CD4-positive, CD25-positive, alpha-beta regulatory T cell (primary cell): ENCODE measurements at regions not wholly inside any gene's neighbourhood (a gene's known extent, or its start where the extent isn't known, plus 50 kb on each side); places are given as distances from the start of the nearest gene placed in this dataset.
"Not testable (repeated sequence)": the region's sequence is repeated elsewhere in the genome, so short reads cannot be mapped to it uniquely, and the experiment has no call there.

Experiments used
- ATAC-seq, 2 donors: fragments of 150-1000 bp; cut with Tn5 transposase; one replicate each; pipeline ENCODE4 v1.10.0; 2021; ENCODE audit warnings: low read depth in 2 of 2, moderate number of reproducible peaks in 2 of 2, moderate library complexity in 1 of 2
- DNase-seq, 3 donors: peaks; one replicate each; pipeline versions ENCODE4 v3.0.0 to v3.0.0-alpha.2; 2012 to 2022; ENCODE audit warnings: mixed read lengths in 1 of 3
- H3K27ac ChIP-seq: one replicate; pipeline ENCODE4 v1.7.0; 2013; ENCODE audit warnings: mild to moderate bottlenecking, low read length; ENCODE audit not compliant: insufficient read depth, poor library complexity, severe bottlenecking
- H3K27me3 ChIP-seq: one replicate; pipeline ENCODE4 v1.7.0; 2013; ENCODE audit warnings: low read length; ENCODE audit not compliant: control insufficient read depth, insufficient read depth
- H3K36me3 ChIP-seq: one replicate; pipeline ENCODE4 v1.7.0; 2013; ENCODE audit warnings: mild to moderate bottlenecking, low read length, moderate library complexity; ENCODE audit not compliant: control insufficient read depth, insufficient read depth
- H3K4me1 ChIP-seq: 2 replicates; pipeline ENCODE4 v1.7.0; 2013; ENCODE audit warnings: mild to moderate bottlenecking, low read length; ENCODE audit not compliant: insufficient read depth, control insufficient read depth, poor library complexity, severe bottlenecking
- H3K4me3 ChIP-seq: one replicate; pipeline ENCODE4 v1.7.0; 2013; ENCODE audit warnings: low read depth, mild to moderate bottlenecking, low read length, moderate library complexity
- H3K9me3 ChIP-seq, 2 experiments: 1 replicate in 1 of 2; 2 replicates in 1 of 2; pipeline ENCODE4 v1.7.0; 2013; ENCODE audit warnings: low read length in 2 of 2, mild to moderate bottlenecking in 1 of 2, moderate library complexity in 1 of 2; ENCODE audit not compliant: control insufficient read depth in 2 of 2
- H3K27ac Mint-ChIP-seq, 3 donors: one replicate each; pipeline ENCODE4 v1.8.0; 2020 to 2022; ENCODE audit warnings: mild to moderate bottlenecking in 3 of 3, mixed read lengths in 3 of 3, moderate library complexity in 2 of 3
- H3K27me3 Mint-ChIP-seq: one replicate; pipeline ENCODE4 v1.8.0; 2022; ENCODE audit warnings: mild to moderate bottlenecking, mixed read lengths
- H3K36me3 Mint-ChIP-seq: one replicate; pipeline ENCODE4 v1.8.0; 2020; ENCODE audit warnings: mixed read lengths
- H3K4me1 Mint-ChIP-seq, 4 donors: one replicate each; pipeline ENCODE4 v1.8.0; 2020 to 2022; ENCODE audit warnings: mixed read lengths in 4 of 4, mild to moderate bottlenecking in 1 of 4
- H3K4me3 Mint-ChIP-seq, 4 donors: one replicate each; pipeline ENCODE4 v1.8.0; 2020 to 2022; ENCODE audit warnings: mild to moderate bottlenecking in 4 of 4, mixed read lengths in 4 of 4, moderate library complexity in 3 of 4
- H3K9me3 Mint-ChIP-seq, 7 donors: one replicate each; pipeline ENCODE4 v1.8.0; 2020 to 2022; ENCODE audit warnings: mixed read lengths in 7 of 7, mild to moderate bottlenecking in 3 of 7, moderate library complexity in 2 of 7

- Histone ChIP-seq H3K27me3 (no peaks in the 10 kb centered on the region), H3K4me3 (no peak overlapping the region), H3K36me3 (no peaks in the 10 kb centered on the region), H3K4me1 (no peaks in the 10 kb centered on the region), H3K27ac (no peak overlapping the region), H3K9me3 (peaks cover 4 to 5% of the 10 kb centered on the region in 2 experiments)
- H3K9me3 Mint-ChIP-seq: peaks cover 0 to 24% (median 8%) of the 10 kb centered on the region in 7 donors
- no peak overlapping the region for H3K4me3 Mint-ChIP-seq
- DNase-seq: no peak
- no peak for ATAC-seq
- H3K4me1 Mint-ChIP-seq: no peaks in the 10 kb centered on the region
- no peaks in the 10 kb centered on the region for H3K27me3 Mint-ChIP-seq
- H3K36me3 Mint-ChIP-seq: no peaks in the 10 kb centered on the region
- H3K27ac Mint-ChIP-seq: no peak overlapping the region
Measured at GRCh38 chr9:24258626-24259025, 287.1 kb downstream of the IZUMO3 start.

DNA sequence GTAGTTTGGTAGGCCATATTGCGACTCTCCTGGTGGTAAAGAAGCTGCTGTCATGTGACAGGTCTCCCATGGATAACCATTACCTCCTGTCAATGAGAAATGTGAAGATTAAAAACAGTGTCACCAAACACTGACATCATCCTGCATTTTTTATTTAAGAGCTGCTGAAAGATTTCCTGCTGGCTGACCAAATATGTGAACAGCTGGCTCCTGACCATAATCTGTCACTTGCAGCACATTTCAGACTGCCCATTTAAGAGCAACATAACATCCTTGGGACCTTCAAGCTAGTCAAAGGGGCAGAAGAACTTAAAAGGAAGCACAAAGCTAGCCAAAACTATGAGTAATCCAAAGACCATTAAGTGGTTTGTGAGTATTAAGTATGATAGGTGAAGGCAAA, 288.0 kb downstream of the IZUMO3 start:
- H3K9me3 ChIP-seq: peaks cover 5 to 8% of the 10 kb centered on the region in 2 experiments
- H3K27ac ChIP-seq: no peak overlapping the region
- Mint-ChIP-seq H3K9me3 (peaks cover 2 to 28% (median 9%) of the 10 kb centered on the region in 7 donors), H3K27me3 (no peaks in the 10 kb centered on the region), H3K4me1 (no peaks in the 10 kb centered on the region), H3K36me3 (no peaks in the 10 kb centered on the region), H3K4me3 (no peak overlapping the region), H3K27ac (no peak overlapping the region)
- DNase-seq: no peak
- no peak overlapping the region for H3K4me3 ChIP-seq
- H3K27me3 ChIP-seq: no peaks in the 10 kb centered on the region
- no peaks in the 10 kb centered on the region for H3K36me3 ChIP-seq
- no peaks in the 10 kb centered on the region for H3K4me1 ChIP-seq
- no peak for ATAC-seq

DNA sequence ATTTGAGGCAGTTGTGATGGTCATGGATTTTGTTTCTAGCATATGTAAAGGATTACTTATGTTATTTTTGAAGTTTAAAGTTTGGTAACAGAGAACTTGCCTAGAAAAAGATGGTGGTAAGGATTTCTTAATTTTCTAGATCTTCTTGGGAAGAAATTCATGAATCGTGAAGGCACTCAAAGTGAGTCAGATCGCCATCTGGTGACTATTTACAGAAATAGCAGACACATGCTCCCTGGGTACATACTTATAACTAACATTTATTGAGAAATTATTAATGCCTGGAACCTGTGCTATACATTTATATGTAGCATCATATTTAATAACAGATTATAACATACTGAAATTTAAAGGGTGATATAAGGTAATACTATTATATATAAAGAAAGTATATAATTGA, 299.7 kb downstream of the IZUMO3 start:
- H3K27me3 ChIP-seq: no peaks in the 10 kb centered on the region
- ATAC-seq (no peak), DNase-seq (no peak)
- H3K27me3 Mint-ChIP-seq: no peaks in the 10 kb centered on the region
- H3K27ac Mint-ChIP-seq: no peak overlapping the region
- no peaks in the 10 kb centered on the region for H3K4me1 Mint-ChIP-seq
- peaks cover 2 to 29% (median 8%) of the 10 kb centered on the region in 7 donors for H3K9me3 Mint-ChIP-seq
- no peak overlapping the region for H3K4me3 ChIP-seq
- H3K4me3 Mint-ChIP-seq: no peak overlapping the region
- no peak overlapping the region for H3K27ac ChIP-seq
- no peaks in the 10 kb centered on the region for H3K36me3 Mint-ChIP-seq
- H3K9me3 ChIP-seq: peaks cover 6 to 8% of the 10 kb centered on the region in 2 experiments
- no peaks in the 10 kb centered on the region for H3K36me3 ChIP-seq
- H3K4me1 ChIP-seq: no peaks in the 10 kb centered on the region

GRCh38 chr9:24242576-24242975, 303.1 kb downstream of the IZUMO3 start:
- Mint-ChIP-seq H3K9me3 (peaks cover 4 to 35% (median 11%) of the 10 kb centered on the region in 7 donors), H3K4me1 (no peaks in the 10 kb centered on the region), H3K36me3 (no peaks in the 10 kb centered on the region), H3K27me3 (no peaks in the 10 kb centered on the region), H3K4me3 (no peak overlapping the region), H3K27ac (no peak overlapping the region)
- Histone ChIP-seq H3K27me3 (no peaks in the 10 kb centered on the region), H3K4me3 (no peak overlapping the region), H3K9me3 (peaks cover 6 to 8% of the 10 kb centered on the region in 2 experiments), H3K27ac (no peak overlapping the region), H3K36me3 (no peaks in the 10 kb centered on the region), H3K4me1 (no peaks in the 10 kb centered on the region)
- DNase-seq (no peak), ATAC-seq (no peak)

DNA sequence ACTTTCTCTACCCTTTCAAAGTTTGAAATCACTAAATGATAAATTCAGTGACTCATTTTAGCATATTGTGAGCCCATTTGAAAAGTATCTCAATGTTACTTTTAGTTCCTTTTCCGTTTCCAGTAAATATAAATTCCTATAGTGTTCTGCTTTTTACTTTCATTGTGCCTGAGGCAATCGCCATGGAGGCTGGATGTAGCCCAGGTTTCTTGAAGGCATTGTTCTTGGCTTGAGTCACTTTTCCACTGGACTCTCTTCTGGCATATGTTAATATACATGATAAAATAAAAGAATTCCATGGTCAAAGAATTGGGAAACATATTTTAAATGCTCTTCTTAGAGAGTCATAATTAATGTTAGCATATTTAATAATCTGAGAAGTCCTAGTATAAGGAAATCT, 327.0 kb downstream of the IZUMO3 start:
- Histone ChIP-seq H3K4me1 (no peaks in the 10 kb centered on the region), H3K9me3 (peaks cover 0 to 3% of the 10 kb centered on the region in 2 experiments), H3K4me3 (no peak overlapping the region), H3K27ac (no peak overlapping the region), H3K36me3 (no peaks in the 10 kb centered on the region), H3K27me3 (no peaks in the 10 kb centered on the region)
- ATAC-seq: no peak
- DNase-seq: no peak
- H3K4me1 Mint-ChIP-seq: no peaks in the 10 kb centered on the region
- H3K36me3 Mint-ChIP-seq: no peaks in the 10 kb centered on the region
- peaks cover 3 to 9% (median 5%) of the 10 kb centered on the region in 7 donors for H3K9me3 Mint-ChIP-seq
- H3K4me3 Mint-ChIP-seq: no peak overlapping the region
- H3K27me3 Mint-ChIP-seq: no peaks in the 10 kb centered on the region
- no peak overlapping the region for H3K27ac Mint-ChIP-seq

GRCh38 chr9:24210641-24211040, 335.1 kb downstream of the IZUMO3 start:
- H3K27ac ChIP-seq: no peak overlapping the region

DNA sequence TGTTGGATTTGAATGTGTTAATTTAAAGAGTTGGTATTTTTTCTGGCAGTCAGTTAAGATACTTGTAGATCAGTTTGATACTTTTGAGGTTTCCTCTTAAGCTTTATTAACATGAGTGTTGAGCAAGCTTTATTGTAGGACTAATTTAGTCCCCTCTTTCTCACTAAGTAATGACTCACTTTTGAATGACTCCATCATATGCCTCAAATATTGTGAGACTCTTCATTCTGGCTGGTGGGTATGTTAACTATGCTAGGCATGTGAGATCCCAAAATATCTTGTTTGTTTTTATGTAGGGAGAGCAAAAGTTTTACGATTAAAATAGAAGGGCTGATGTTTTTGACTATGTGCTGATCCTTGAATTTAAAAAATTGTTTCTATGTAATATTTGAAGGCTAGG, 355.7 kb downstream of the IZUMO3 start:
- ATAC-seq: no peak
- H3K4me3 Mint-ChIP-seq: no peak overlapping the region
- Histone ChIP-seq H3K27ac (no peak overlapping the region), H3K36me3 (no peaks in the 10 kb centered on the region), H3K4me3 (no peak overlapping the region), H3K4me1 (no peaks in the 10 kb centered on the region), H3K27me3 (no peaks in the 10 kb centered on the region), H3K9me3 (peaks cover 0 to 3% of the 10 kb centered on the region in 2 experiments)
- H3K27ac Mint-ChIP-seq: no peak overlapping the region
- peaks cover 2 to 28% (median 8%) of the 10 kb centered on the region in 7 donors for H3K9me3 Mint-ChIP-seq
- no peaks in the 10 kb centered on the region for H3K27me3 Mint-ChIP-seq
- H3K36me3 Mint-ChIP-seq: no peaks in the 10 kb centered on the region
- no peak for DNase-seq
- H3K4me1 Mint-ChIP-seq: no peaks in the 10 kb centered on the region

More at GRCh38 chr9:24210641-24211040, 335.1 kb downstream of the IZUMO3 start:
- peaks cover 1 to 20% (median 12%) of the 10 kb centered on the region in 7 donors for H3K9me3 Mint-ChIP-seq
- H3K4me3 Mint-ChIP-seq: no peak overlapping the region
- H3K27me3 Mint-ChIP-seq: no peaks in the 10 kb centered on the region
- no peaks in the 10 kb centered on the region for H3K4me1 Mint-ChIP-seq
- ATAC-seq (no peak), DNase-seq (no peak)
- Histone ChIP-seq H3K36me3 (no peaks in the 10 kb centered on the region), H3K4me3 (no peak overlapping the region), H3K4me1 (no peaks in the 10 kb centered on the region), H3K9me3 (peaks cover 4 to 6% of the 10 kb centered on the region in 2 experiments), H3K27me3 (no peaks in the 10 kb centered on the region)
- no peak overlapping the region for H3K27ac Mint-ChIP-seq
- no peaks in the 10 kb centered on the region for H3K36me3 Mint-ChIP-seq

- H3K4me3 Mint-ChIP-seq, H3K27ac ChIP-seq, H3K4me3 ChIP-seq, H3K4me1 Mint-ChIP-seq, ATAC-seq, H3K27ac Mint-ChIP-seq, H3K36me3 Mint-ChIP-seq, H3K36me3 ChIP-seq, DNase-seq, H3K4me1 ChIP-seq, H3K27me3 Mint-ChIP-seq, H3K27me3 ChIP-seq: not testable (repeated sequence)
- H3K9me3 Mint-ChIP-seq: peaks cover 4 to 67% (median 12%) of the 10 kb centered on the region in 7 donors
- peaks cover 9 to 25% of the 10 kb centered on the region in 2 experiments for H3K9me3 ChIP-seq
Measured at GRCh38 chr9:24180572-24180971, 354.5 kb upstream of the ELAVL2 start.
